GM19395 (cell line): ENCODE measurements at regions not wholly inside any gene's neighbourhood (a gene's known extent, or its start where the extent isn't known, plus 50 kb on each side); places are given as distances from the start of the nearest gene placed in this dataset.
"Not testable (repeated sequence)": the region's sequence is repeated elsewhere in the genome, so short reads cannot be mapped to it uniquely, and the experiment has no call there.

Experiments
- ATAC-seq: cut with Tn5 transposase; IDR thresholded peaks from one replicate; pipeline ENCODE4 v1.9.1; 2021; ENCODE audit warnings: mild to moderate bottlenecking, moderate library complexity; ENCODE audit not compliant: unreplicated experiment

- ATAC-seq = no peak
These were observed 117.0 kb upstream of the DYRK2 start for GRCh38 chr12:67531501-67531900.

GRCh38 chr12:67533159-67533558 lies 115.4 kb upstream of the DYRK2 start:
- no peak for ATAC-seq

- ATAC-seq = no peak
These were observed 114.5 kb upstream of the DYRK2 start for GRCh38 chr12:67534046-67534445.

GRCh38 chr12:67534681-67535080 lies 113.9 kb upstream of the DYRK2 start:
- ATAC-seq = no peak

GRCh38 chr12:67535176-67535575 lies 113.4 kb upstream of the DYRK2 start:
- ATAC-seq = no peak

- no peak for ATAC-seq
These were observed 112.6 kb upstream of the DYRK2 start for GRCh38 chr12:67535971-67536370.

GRCh38 chr12:67539329-67539728 lies 109.2 kb upstream of the DYRK2 start:
- no peak for ATAC-seq

GRCh38 chr12:67539946-67540345 lies 108.6 kb upstream of the DYRK2 start:
- ATAC-seq = no peak

GRCh38 chr12:67540920-67541624 lies 107.5 kb upstream of the DYRK2 start:
- ATAC-seq = peak; percentile 85

GRCh38 chr12:67541625-67541991 lies 106.9 kb upstream of the DYRK2 start:
- ATAC-seq = peak; percentile 53

- no peak for ATAC-seq
These were observed 105.3 kb upstream of the DYRK2 start for GRCh38 chr12:67543021-67543770.

GRCh38 chr12:67545298-67545697 lies 103.2 kb upstream of the DYRK2 start:
- no peak for ATAC-seq

GRCh38 chr12:67546746-67547145 lies 101.8 kb upstream of the DYRK2 start:
- no peak for ATAC-seq

- not testable (repeated sequence) for ATAC-seq
These were observed 93.3 kb upstream of the DYRK2 start for GRCh38 chr12:67555075-67555717.

- ATAC-seq = no peak
These were observed 89.8 kb upstream of the DYRK2 start for GRCh38 chr12:67558775-67559174.

- ATAC-seq = no peak
These were observed 88.8 kb upstream of the DYRK2 start for GRCh38 chr12:67559751-67560150.

GRCh38 chr12:67562513-67563287 lies 85.8 kb upstream of the DYRK2 start:
- ATAC-seq = no peak

GRCh38 chr12:67568055-67568454 lies 80.5 kb upstream of the DYRK2 start:
- no peak for ATAC-seq

GRCh38 chr12:67572492-67572891 lies 76.1 kb upstream of the DYRK2 start:
- no peak for ATAC-seq

- ATAC-seq = no peak
These were observed 75.0 kb upstream of the DYRK2 start for GRCh38 chr12:67573566-67573965.

GRCh38 chr12:67578976-67579661 lies 69.4 kb upstream of the DYRK2 start:
- no peak for ATAC-seq
